ENCODE measurements at regions not wholly inside any gene's neighbourhood (a gene's known extent, or its start where the extent isn't known, plus 50 kb on each side); places are given as distances from the start of the nearest gene placed in this dataset.

DNA sequence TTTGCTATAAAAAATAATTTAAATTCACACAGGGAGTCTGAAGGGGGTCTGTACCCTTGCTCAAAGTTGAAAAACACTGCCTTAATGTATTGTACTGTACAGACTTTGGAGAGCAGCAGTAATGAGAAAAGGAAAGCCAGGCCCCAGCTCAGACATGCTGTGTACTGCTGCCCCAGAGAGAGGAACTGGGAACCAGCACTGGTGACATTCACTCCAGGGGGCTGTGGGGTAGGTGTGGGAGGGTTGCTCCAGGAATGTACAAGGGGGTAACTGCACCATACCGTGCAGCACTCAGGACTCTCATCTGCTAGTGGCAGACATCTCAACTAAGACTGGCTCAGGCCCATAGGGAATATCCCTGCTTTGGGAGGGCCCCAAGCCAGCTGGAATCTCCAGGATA is 146.0 kb upstream of the RMP24 start:
- Histone ChIP-seq H3K27ac (ENCODE audit: extremely low read depth, low read depth, low read length) (no peak overlapping the region), H3K36me3 (ENCODE audit: control insufficient read depth in 2 of 2, insufficient read depth in 1 of 2, low read length in 2 of 2) (no peaks in the 10 kb centered on the region), H3K9me3 (ENCODE audit: control insufficient read depth, insufficient read depth, low read depth, low read length) (no peaks in the 10 kb centered on the region), H3K4me1 (ENCODE audit: control insufficient read depth, insufficient read depth, low read length) (no peaks in the 10 kb centered on the region), H3K4me3 (ENCODE audit: low read depth, low read length) (no peak overlapping the region)
- CTCF ChIA-PET: no interaction called here
- TF ChIP-seq, protein P1, sequence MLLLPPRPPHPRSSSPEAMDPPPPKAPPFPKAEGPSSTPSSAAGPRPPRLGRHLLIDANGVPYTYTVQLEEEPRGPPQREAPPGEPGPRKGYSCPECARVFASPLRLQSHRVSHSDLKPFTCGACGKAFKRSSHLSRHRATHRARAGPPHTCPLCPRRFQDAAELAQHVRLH (tag by site-specific recombination; IDR thresholded peaks at IDR 0.05): no peak
- no peak for TF ChIP-seq ZNF544 (tag by site-specific recombination; IDR thresholded peaks at IDR 0.05)
- no peak for TF ChIP-seq ZNF37A (tag by site-specific recombination; IDR thresholded peaks at IDR 0.05)
- TF ChIP-seq ZNF433 (tag by site-specific recombination; IDR thresholded peaks at IDR 0.05; ENCODE audit: low read depth): no peak
- TF ChIP-seq SCRT2 (tag by site-specific recombination; IDR thresholded peaks at IDR 0.05): no peak
- no peak for TF ChIP-seq ZNF521 (tag by site-specific recombination; IDR thresholded peaks at IDR 0.05)
- TF ChIP-seq ZNF10 (tag by site-specific recombination; IDR thresholded peaks at IDR 0.05): no peak
- TF ChIP-seq ZNF600 (tag by site-specific recombination; IDR thresholded peaks at IDR 0.05): no peak
- no peak for TF ChIP-seq ZNF501 (tag by site-specific recombination; IDR thresholded peaks at IDR 0.05)
- TF ChIP-seq ZNF239 (tag by site-specific recombination; IDR thresholded peaks at IDR 0.05): no peak
- TF ChIP-seq ZNF221 (tag by site-specific recombination; IDR thresholded peaks at IDR 0.05; ENCODE audit: borderline replicate concordance): no peak
- TF ChIP-seq, protein P2, sequence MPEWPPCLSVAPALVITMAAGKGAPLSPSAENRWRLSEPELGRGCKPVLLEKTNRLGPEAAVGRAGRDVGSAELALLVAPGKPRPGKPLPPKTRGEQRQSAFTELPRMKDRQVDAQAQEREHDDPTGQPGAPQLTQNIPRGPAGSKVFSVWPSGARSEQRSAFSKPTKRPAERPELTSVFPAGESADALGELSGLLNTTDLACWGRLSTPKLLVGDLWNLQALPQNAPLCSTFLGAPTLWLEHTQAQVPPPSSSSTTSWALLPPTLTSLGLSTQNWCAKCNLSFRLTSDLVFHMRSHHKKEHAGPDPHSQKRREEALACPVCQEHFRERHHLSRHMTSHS (tag by site-specific recombination; IDR thresholded peaks at IDR 0.05): no peak
- no peak for TF ChIP-seq ZNF311 (tag by site-specific recombination; IDR thresholded peaks at IDR 0.05; ENCODE audit: borderline replicate concordance)
- TF ChIP-seq, protein P3, sequence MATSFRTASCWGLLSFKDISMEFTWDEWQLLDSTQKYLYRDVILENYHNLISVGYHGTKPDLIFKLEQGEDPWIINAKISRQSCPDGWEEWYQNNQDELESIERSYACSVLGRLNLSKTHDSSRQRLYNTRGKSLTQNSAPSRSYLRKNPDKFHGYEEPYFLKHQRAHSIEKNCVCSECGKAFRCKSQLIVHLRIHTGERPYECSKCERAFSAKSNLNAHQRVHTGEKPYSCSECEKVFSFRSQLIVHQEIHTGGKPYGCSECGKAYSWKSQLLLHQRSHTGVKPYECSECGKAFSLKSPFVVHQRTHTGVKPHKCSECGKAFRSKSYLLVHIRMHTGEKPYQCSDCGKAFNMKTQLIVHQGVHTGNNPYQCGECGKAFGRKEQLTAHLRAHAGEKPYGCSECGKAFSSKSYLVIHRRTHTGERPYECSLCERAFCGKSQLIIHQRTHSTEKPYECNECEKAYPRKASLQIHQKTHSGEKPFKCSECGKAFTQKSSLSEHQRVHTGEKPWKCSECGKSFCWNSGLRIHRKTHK (tag by site-specific recombination; IDR thresholded peaks at IDR 0.05): no peak
- TF ChIP-seq ZSCAN30 (tag by site-specific recombination; IDR thresholded peaks at IDR 0.05): no peak
- TF ChIP-seq, protein P4, sequence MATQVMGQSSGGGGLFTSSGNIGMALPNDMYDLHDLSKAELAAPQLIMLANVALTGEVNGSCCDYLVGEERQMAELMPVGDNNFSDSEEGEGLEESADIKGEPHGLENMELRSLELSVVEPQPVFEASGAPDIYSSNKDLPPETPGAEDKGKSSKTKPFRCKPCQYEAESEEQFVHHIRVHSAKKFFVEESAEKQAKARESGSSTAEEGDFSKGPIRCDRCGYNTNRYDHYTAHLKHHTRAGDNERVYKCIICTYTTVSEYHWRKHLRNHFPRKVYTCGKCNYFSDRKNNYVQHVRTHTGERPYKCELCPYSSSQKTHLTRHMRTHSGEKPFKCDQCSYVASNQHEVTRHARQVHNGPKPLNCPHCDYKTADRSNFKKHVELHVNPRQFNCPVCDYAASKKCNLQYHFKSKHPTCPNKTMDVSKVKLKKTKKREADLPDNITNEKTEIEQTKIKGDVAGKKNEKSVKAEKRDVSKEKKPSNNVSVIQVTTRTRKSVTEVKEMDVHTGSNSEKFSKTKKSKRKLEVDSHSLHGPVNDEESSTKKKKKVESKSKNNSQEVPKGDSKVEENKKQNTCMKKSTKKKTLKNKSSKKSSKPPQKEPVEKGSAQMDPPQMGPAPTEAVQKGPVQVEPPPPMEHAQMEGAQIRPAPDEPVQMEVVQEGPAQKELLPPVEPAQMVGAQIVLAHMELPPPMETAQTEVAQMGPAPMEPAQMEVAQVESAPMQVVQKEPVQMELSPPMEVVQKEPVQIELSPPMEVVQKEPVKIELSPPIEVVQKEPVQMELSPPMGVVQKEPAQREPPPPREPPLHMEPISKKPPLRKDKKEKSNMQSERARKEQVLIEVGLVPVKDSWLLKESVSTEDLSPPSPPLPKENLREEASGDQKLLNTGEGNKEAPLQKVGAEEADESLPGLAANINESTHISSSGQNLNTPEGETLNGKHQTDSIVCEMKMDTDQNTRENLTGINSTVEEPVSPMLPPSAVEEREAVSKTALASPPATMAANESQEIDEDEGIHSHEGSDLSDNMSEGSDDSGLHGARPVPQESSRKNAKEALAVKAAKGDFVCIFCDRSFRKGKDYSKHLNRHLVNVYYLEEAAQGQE (tag by site-specific recombination; IDR thresholded peaks at IDR 0.05): no peak
- POLR2A ChIA-PET: no interaction called here

DNA sequence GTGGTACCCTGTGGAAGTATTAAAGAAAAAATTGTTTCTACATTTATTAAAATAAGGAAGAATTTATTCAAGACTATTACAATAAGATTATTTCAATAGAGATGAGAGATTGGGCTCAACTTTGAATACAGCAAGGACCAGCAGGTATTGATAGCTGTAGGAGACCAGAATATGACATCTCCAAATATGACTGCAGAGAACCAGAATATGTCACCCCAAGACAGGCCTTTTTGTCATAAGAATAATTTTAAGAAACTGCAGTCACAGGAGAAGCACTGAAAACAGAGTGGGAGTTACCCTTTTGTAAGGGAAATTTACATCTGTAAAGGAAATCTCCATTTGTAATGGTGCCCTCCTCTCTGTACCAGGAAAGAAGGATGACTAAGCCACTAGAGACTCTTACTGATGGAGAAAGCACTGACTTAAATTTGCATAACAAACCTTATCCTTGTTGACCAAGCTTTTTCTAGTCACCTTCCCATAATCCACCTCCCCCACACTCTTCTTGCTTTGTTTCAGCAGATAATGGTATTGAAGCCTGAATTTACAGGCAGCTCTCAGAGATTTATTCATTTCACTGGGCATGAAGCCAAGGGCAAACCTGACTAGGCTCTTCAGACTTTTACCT is 145.1 kb upstream of the RMP24 start:
- CTCF ChIA-PET: no interaction called here
- H3K27ac ChIP-seq (ENCODE audit: extremely low read depth, low read depth, low read length): no peak overlapping the region
- H3K36me3 ChIP-seq (ENCODE audit: control insufficient read depth in 2 of 2, insufficient read depth in 1 of 2, low read length in 2 of 2): no peaks in the 10 kb centered on the region
- H3K4me1 ChIP-seq (ENCODE audit: control insufficient read depth, insufficient read depth, low read length): no peaks in the 10 kb centered on the region
- POLR2A ChIA-PET: no interaction called here
- H3K9me3 ChIP-seq (ENCODE audit: control insufficient read depth, insufficient read depth, low read depth, low read length): no peaks in the 10 kb centered on the region
- no peak for TF ChIP-seq SP7 (tag by site-specific recombination; IDR thresholded peaks at IDR 0.05)
- TF ChIP-seq ZNF133 (tag by site-specific recombination; IDR thresholded peaks at IDR 0.05): no peak
- TF ChIP-seq ZNF341 (tag by site-specific recombination; IDR thresholded peaks at IDR 0.05; ENCODE audit: low read depth): no peak
- TF ChIP-seq ZNF2 (tag by site-specific recombination; IDR thresholded peaks at IDR 0.05): no peak
- no peak for TF ChIP-seq KLF16 (tag by site-specific recombination; IDR thresholded peaks at IDR 0.05)
- 0 out of 2 replicates have a peak, but pooled peaks have one; percentile 27 for TF ChIP-seq PRDM1 (tag by site-specific recombination; IDR thresholded peaks at IDR 0.05)
- no peak overlapping the region for H3K4me3 ChIP-seq (ENCODE audit: low read depth, low read length)
